Neural progenitor cell (in vitro differentiated cells): ENCODE measurements at regions not wholly inside any gene's neighbourhood (a gene's known extent, or its start where the extent isn't known, plus 50 kb on each side); places are given as distances from the start of the nearest gene placed in this dataset.

Source experiments
- DNase-seq: peaks from one replicate; pipeline ENCODE4 v3.0.0-alpha.2; 2016; ENCODE audit warnings: low spot score
- H2AFZ ChIP-seq: fragments of 200-600 bp; sonication (generic); replicated peaks from 2 replicates; pipeline ENCODE4 v1.6.1; 2016; ENCODE audit warnings: antibody characterized with exemption
- H3F3A ChIP-seq: fragments of 200-600 bp; sonication (generic); 2 replicates; pipeline ENCODE4 v1.6.1; 2016; ENCODE audit warnings: antibody characterized with exemption, low read depth
- H3K27ac ChIP-seq: fragments of 200-600 bp; sonication (generic); 2 replicates; pipeline ENCODE4 v1.5.1; 2016; ENCODE audit warnings: mild to moderate bottlenecking
- H3K27me3 ChIP-seq: fragments of 200-600 bp; sonication (generic); 2 replicates; pipeline ENCODE4 v1.6.1; 2016; ENCODE audit warnings: mild to moderate bottlenecking, moderate library complexity
- H3K36me3 ChIP-seq: fragments of 200-600 bp; sonication (generic); 2 replicates; pipeline ENCODE4 v1.5.1; 2016
- H3K4me1 ChIP-seq: fragments of 200-600 bp; sonication (generic); 2 replicates; pipeline ENCODE4 v1.6.1; 2016; ENCODE audit warnings: mixed run types
- H3K4me2 ChIP-seq: fragments of 200-600 bp; sonication (generic); 2 replicates; pipeline ENCODE4 v1.6.1; 2016
- H3K4me3 ChIP-seq: fragments of 200-600 bp; sonication (generic); 2 replicates; pipeline ENCODE4 v1.5.1; 2016
- H3K79me2 ChIP-seq: fragments of 200-600 bp; sonication (generic); 2 replicates; pipeline ENCODE4 v1.6.1; 2016; ENCODE audit warnings: low read depth
- H3K9ac ChIP-seq: fragments of 200-600 bp; sonication (generic); 2 replicates; pipeline ENCODE4 v1.6.1; 2016
- H3K9me3 ChIP-seq: fragments of 200-600 bp; sonication (generic); 2 replicates; pipeline ENCODE4 v1.5.1; 2016; ENCODE audit warnings: low read depth
- H4K20me1 ChIP-seq: fragments of 200-600 bp; sonication (generic); 2 replicates; pipeline ENCODE4 v1.6.1; 2016; ENCODE audit warnings: low read depth
- H3K27ac Mint-ChIP-seq: 3 replicates; pipeline ENCODE4 v1.8.0; 2021; ENCODE audit warnings: mixed read lengths
- H3K27me3 Mint-ChIP-seq: 2 replicates; pipeline ENCODE4 v1.8.0; 2022; ENCODE audit warnings: low read depth, mild to moderate bottlenecking, inconsistent platforms, moderate library complexity, mixed read lengths; ENCODE audit not compliant: insufficient read depth
- H3K36me3 Mint-ChIP-seq: 3 replicates; pipeline ENCODE4 v1.8.0; 2021; ENCODE audit warnings: mixed read lengths
- H3K4me1 Mint-ChIP-seq: 3 replicates; pipeline ENCODE4 v1.8.0; 2021; ENCODE audit warnings: mixed read lengths
- H3K4me3 Mint-ChIP-seq: 3 replicates; pipeline ENCODE4 v1.8.0; 2021; ENCODE audit warnings: mild to moderate bottlenecking, moderate library complexity, mixed read lengths
- H3K9me3 Mint-ChIP-seq: 3 replicates; pipeline ENCODE4 v1.8.0; 2020; ENCODE audit warnings: mixed read lengths
- EZH2 ChIP-seq: fragments of 200-600 bp; sonication (generic); IDR thresholded peaks from 2 replicates; pipeline ENCODE4 v1.6.1; 2017; ENCODE audit warnings: antibody characterized with exemption, mild to moderate bottlenecking, moderate library complexity
- EZH2phosphoT487 ChIP-seq: fragments of 200-600 bp; sonication (generic); IDR thresholded peaks from 2 replicates; pipeline ENCODE4 v1.6.1; 2017; ENCODE audit warnings: antibody characterized with exemption
- TF ChIP-seq, protein P1 (sequence below): fragments of 200-600 bp; sonication (generic); IDR thresholded peaks from 2 replicates; pipeline ENCODE4 v1.5.1; 2017; ENCODE audit warnings: antibody characterized with exemption, mild to moderate bottlenecking

DNA sequence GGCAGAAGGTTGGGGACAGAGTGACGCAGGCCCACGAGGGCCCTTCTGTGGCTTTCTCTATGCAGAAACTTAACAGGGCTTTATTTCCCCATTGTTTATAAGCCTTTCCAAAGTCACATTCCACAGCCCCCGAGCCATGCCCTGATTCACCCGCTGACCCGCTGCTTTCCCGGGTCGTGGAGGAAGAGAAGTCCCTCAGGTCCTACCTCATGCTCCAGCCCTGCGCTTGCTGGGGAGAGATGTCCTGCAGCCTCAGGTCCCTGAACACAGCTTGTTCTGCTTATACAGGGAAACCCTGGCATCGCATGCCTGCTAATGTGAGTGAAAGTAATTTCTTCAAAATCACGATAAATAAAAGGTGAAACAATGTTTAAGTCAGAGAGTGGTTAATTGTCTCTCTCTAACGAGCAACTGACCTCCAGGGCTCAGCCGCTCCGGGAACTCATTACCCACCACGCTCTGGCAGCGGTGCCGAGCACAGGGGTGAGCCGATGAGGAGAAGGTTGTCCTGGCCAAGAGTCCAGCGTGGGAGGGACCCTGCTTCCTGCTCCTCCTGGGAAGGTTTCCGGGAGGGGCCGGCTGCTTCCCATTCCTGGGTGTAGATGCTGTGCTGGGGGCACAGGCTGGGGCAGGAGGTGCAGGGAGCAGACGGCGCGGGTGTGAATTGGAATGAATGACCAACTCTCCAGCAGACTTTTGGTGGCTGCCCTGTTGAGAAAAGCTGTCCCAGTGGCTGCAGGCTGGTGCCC is 595.2 kb downstream of the BRD1 start:
- H3K27ac ChIP-seq = no peak overlapping the region
- DNase-seq = peak; percentile 32
- Mint-ChIP-seq H3K4me1 (peaks cover 2% of the 10 kb centered on the region), H3K36me3 (no peaks in the 10 kb centered on the region), H3K4me3 (no peak overlapping the region), H3K9me3 (peaks cover 2% of the 10 kb centered on the region), H3K27me3 (peaks cover 2% of the 10 kb centered on the region), H3K27ac (no peak overlapping the region)
- peak overlapping the region; percentile 13 for H3K4me2 ChIP-seq
- H3K4me1 ChIP-seq = peaks cover 16% of the 10 kb centered on the region
- no peaks in the 10 kb centered on the region for H4K20me1 ChIP-seq
- H3K9me3 ChIP-seq = no peaks in the 10 kb centered on the region
- H3F3A ChIP-seq = no peaks in the 10 kb centered on the region
- no peak overlapping the region for H2AFZ ChIP-seq
- H3K79me2 ChIP-seq = no peaks in the 10 kb centered on the region
- TF ChIP-seq, protein P1, sequence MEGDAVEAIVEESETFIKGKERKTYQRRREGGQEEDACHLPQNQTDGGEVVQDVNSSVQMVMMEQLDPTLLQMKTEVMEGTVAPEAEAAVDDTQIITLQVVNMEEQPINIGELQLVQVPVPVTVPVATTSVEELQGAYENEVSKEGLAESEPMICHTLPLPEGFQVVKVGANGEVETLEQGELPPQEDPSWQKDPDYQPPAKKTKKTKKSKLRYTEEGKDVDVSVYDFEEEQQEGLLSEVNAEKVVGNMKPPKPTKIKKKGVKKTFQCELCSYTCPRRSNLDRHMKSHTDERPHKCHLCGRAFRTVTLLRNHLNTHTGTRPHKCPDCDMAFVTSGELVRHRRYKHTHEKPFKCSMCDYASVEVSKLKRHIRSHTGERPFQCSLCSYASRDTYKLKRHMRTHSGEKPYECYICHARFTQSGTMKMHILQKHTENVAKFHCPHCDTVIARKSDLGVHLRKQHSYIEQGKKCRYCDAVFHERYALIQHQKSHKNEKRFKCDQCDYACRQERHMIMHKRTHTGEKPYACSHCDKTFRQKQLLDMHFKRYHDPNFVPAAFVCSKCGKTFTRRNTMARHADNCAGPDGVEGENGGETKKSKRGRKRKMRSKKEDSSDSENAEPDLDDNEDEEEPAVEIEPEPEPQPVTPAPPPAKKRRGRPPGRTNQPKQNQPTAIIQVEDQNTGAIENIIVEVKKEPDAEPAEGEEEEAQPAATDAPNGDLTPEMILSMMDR = no peak
- TF ChIP-seq EZH2phosphoT487 (no peak), EZH2 (no peak)
- H3K27me3 ChIP-seq = no peaks in the 10 kb centered on the region
- H3K9ac ChIP-seq = no peak overlapping the region
- H3K4me3 ChIP-seq = no peak overlapping the region
- no peaks in the 10 kb centered on the region for H3K36me3 ChIP-seq

DNA sequence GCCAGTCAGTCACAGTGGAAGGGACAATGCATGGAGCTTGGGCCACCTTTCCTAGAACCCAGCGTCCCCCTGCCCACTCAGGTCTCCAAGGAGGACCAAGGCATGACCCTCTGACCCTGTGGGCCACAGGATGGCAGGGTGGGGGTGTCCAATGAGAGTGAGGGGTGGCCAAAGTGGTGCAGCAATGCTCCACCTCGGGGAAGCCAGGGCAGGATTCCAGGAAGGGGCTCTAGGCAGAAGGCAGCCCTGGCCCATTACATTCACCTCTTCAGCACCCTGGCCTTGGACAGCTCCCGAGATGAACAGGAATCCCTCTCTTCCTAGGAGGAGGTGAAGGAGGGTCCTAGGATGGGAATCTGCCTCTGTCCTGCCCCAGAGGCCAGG is 597.5 kb downstream of the BRD1 start:
- Histone ChIP-seq H4K20me1 (no peaks in the 10 kb centered on the region), H3K9ac (no peak overlapping the region), H2AFZ (no peak overlapping the region), H3K79me2 (no peaks in the 10 kb centered on the region), H3K4me3 (no peak overlapping the region), H3K4me1 (peaks cover 6% of the 10 kb centered on the region), H3K4me2 (no peak overlapping the region), H3F3A (no peaks in the 10 kb centered on the region), H3K9me3 (no peaks in the 10 kb centered on the region), H3K27ac (no peak overlapping the region), H3K36me3 (no peaks in the 10 kb centered on the region), H3K27me3 (peaks cover 14% of the 10 kb centered on the region)
- peak; percentile 76 for DNase-seq
- no peak overlapping the region for H3K4me3 Mint-ChIP-seq
- H3K36me3 Mint-ChIP-seq = no peaks in the 10 kb centered on the region
- H3K27me3 Mint-ChIP-seq = peaks cover 2% of the 10 kb centered on the region
- H3K9me3 Mint-ChIP-seq = peaks cover 2% of the 10 kb centered on the region
- H3K4me1 Mint-ChIP-seq = no peaks in the 10 kb centered on the region
- no peak overlapping the region for H3K27ac Mint-ChIP-seq
- TF ChIP-seq EZH2 = no peak
- no peak for TF ChIP-seq EZH2phosphoT487
- TF ChIP-seq, protein P1 = no peak

GRCh38 chr22:49229483-49230193 is 598.0 kb downstream of the BRD1 start:
- TF ChIP-seq, protein P1 = no peak
- TF ChIP-seq EZH2phosphoT487 (no peak), EZH2 (no peak)
- H3K27me3 Mint-ChIP-seq = peaks cover 2% of the 10 kb centered on the region
- Histone ChIP-seq H4K20me1 (no peaks in the 10 kb centered on the region), H3K4me3 (no peak overlapping the region), H3K4me2 (no peak overlapping the region), H3K27ac (no peak overlapping the region), H3K36me3 (no peaks in the 10 kb centered on the region), H3K79me2 (no peaks in the 10 kb centered on the region), H3K4me1 (peaks cover 6% of the 10 kb centered on the region), H2AFZ (no peak overlapping the region), H3K9me3 (no peaks in the 10 kb centered on the region), H3K9ac (no peak overlapping the region), H3K27me3 (peaks cover 16% of the 10 kb centered on the region), H3F3A (no peaks in the 10 kb centered on the region)
- no peak for DNase-seq
- no peak overlapping the region for H3K4me3 Mint-ChIP-seq
- no peak overlapping the region for H3K27ac Mint-ChIP-seq
- H3K4me1 Mint-ChIP-seq = no peaks in the 10 kb centered on the region
- no peaks in the 10 kb centered on the region for H3K36me3 Mint-ChIP-seq
- H3K9me3 Mint-ChIP-seq = peaks cover 2% of the 10 kb centered on the region
